CD4-positive, alpha-beta T cell treated with Interleukin-1 beta for 1 hour (primary cell): ENCODE measurements at regions not wholly inside any gene's neighbourhood (a gene's known extent, or its start where the extent isn't known, plus 50 kb on each side); places are given as distances from the start of the nearest gene placed in this dataset.
"Not testable (repeated sequence)": the region's sequence is repeated elsewhere in the genome, so short reads cannot be mapped to it uniquely, and the experiment has no call there.

Source experiments
- DNase-seq, 2 donors: peaks; one replicate each; pipeline ENCODE4 v3.0.0-alpha.2; 2020 to 2022

GRCh38 chr18:40292985-40293710 is 1661.9 kb upstream of the PIK3C3 start:
- DNase-seq: no peak

GRCh38 chr18:40283560-40283959 is 1671.5 kb upstream of the PIK3C3 start:
- DNase-seq: no peak

- not testable (repeated sequence) for DNase-seq
Measured at GRCh38 chr18:40281356-40281755, 1673.7 kb upstream of the PIK3C3 start.

DNA sequence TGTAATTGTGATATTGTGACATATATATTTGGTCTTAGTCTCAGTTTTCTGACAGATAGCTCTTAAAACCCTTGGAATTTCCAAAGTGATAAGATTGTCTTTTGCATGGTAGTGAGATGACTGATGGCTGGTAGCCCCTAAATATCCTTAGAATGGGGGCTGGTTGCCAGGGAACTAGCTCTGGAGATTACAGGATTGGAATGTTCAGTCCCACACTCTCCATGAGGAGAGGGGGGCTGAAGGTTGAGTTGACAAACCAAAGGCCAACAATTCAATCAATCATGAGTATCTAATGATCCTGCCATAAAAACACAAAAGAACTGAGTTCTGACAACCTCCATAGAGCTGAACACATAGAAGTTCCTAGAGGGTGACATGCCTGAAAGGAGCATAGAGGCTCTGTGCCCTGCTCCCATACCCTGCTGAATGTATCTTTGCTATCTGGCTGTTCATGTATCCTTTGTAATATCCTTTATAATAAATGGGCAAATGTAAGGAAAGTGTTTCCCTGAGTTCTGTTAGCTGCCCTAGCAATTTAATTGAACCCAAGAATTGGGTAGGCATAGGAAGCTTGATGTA is 1680.3 kb upstream of the PIK3C3 start:
- no peak for DNase-seq

GRCh38 chr18:40272630-40273231 is 1682.3 kb upstream of the PIK3C3 start:
- DNase-seq: no peak

- DNase-seq: no peak
Measured at GRCh38 chr18:40259115-40259835, 1695.8 kb upstream of the PIK3C3 start.

DNA sequence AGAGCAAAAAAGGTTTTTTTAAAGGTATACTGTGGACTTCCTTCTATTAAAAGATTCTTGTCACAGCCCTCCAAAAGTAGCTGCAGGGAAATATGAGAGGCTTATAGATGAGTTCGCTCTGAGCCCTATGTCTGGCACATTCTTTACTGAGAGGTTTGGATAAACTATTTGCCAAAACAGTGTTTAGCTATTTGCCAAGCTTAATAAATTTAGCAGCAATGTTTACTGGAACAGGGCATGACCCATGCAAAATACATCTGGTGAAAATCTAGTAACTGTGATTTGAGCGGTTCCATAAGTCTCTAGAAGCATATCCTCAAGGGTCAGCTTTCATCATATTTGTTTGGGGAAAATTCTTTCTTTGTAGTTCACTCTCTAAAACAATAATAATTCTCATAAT is 1696.7 kb upstream of the PIK3C3 start:
- DNase-seq: no peak

DNA sequence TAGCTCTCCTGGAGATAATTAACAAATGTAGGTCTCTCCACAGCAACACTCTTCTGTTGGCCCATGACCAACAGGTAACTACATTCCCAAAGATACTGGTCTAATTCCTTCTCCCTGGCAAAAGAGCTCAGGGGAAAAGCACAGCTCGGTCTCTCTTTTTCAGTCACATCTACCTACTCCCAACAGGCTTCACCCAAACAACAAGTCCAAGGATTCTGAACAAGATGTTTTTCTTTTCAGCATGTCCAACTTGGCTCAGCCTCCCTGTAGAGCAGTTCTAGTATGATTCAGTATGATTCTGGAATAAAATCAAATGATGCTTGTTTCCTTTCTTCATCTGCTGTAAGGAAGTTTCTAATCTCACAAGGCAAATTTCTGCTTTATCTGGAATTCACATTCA is 1704.8 kb upstream of the PIK3C3 start:
- no peak for DNase-seq

DNA sequence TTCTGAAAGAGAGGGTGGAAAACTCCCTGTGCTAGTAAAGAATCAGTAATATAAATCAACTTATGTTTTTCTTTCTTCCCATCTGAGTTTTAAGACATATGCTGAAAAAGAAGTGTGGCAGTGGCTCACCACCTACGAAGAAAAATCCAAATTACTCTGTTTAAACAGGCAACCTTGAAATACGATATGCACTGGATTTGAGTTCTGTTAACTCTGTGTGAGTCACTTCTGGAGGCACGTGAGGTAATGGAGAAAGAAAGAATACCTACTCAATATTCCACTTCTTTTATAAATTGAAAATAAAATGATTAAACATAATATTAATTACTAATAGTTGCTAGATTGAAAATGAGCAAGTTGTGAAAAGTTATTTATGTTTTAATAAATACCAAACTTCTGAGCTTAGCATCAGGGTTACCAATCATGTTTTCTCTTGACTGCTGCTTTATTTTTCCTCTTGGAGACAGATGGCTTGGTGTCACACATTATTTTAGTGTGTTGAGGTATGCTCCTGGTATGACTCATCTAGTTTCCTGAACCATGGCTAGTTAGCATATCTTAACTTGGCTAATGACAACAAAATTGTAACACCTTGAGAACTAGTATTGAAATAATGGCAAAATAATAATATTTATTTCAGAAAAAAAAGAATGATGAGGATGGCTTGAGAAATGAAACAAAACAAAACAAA is 1705.5 kb upstream of the PIK3C3 start:
- DNase-seq: no peak

DNA sequence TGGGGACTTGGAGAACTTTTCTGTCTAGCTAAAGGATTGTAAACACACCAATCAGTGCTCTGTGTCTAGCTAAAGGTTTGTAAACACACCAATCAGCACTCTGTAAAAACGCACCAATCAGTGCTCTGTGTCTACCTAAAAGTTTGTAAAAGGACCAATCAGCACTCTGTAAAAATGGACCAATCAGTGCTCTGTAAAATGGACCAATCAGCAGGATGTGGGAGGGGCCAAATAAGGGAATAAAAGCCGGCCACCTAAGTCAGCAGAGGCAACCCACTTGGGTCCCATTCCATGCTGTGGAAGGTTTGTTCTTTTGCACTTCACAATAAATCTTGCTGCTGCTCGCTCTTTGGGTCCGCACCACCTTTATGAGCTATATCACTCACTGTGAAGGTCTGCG is 1709.4 kb upstream of the PIK3C3 start:
- not testable (repeated sequence) for DNase-seq

- DNase-seq: no peak
Measured at GRCh38 chr18:40243607-40244006, 1711.4 kb upstream of the PIK3C3 start.

- DNase-seq: no peak
Measured at GRCh38 chr18:40235836-40236235, 1719.2 kb upstream of the PIK3C3 start.

DNA sequence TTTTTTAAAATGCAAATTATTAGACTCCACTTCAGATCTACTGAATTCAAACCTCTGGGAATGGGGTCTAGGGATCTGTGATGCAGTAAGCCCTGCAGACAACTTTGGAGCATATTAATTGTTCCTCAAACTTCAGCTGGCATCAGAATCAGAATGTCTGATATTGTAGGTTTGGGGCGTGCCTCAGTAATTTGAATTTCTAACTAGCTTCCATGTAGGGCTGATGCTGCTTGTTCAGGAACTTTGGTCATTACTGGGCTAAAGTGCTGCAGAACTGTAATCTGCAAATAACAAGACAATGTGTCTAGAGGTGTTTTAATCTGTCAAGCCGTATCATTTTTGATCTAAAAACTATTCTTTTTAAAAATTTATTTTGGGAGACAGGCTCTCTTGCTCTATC is 1719.7 kb upstream of the PIK3C3 start:
- no peak for DNase-seq

DNA sequence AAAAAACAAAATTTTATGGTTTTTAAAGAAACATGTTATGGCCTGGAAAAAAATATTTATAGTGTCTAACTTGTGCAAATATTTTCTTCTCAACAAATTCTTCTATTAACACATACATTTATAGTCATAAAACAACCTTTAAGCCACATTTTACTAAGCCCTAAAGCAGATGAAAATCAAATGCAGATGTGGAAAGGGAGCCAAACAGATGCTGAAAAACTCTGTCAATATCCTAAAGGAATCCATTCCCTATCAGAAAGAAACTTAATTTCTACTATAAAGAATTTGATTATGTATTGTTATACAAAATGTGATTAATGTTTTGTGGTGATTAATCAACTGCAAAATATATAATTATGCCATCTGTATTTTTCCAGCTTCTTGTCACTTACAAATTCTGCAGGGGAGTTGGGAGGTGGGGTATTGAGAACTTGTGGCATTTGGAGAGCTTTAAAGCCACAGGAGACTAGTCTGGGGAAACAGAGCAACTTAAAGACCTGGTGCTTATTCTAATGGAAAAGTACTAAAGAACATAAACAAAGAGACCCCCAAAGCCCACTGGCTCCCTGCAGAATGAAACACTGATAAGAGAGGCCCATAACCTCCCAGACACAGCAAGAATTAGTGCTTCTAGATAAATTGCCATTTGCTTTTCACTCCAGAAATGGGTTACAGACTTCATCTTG is 1721.0 kb upstream of the PIK3C3 start:
- no peak for DNase-seq

- DNase-seq: no peak
Measured at GRCh38 chr18:40222776-40223175, 1732.3 kb upstream of the PIK3C3 start.

DNA sequence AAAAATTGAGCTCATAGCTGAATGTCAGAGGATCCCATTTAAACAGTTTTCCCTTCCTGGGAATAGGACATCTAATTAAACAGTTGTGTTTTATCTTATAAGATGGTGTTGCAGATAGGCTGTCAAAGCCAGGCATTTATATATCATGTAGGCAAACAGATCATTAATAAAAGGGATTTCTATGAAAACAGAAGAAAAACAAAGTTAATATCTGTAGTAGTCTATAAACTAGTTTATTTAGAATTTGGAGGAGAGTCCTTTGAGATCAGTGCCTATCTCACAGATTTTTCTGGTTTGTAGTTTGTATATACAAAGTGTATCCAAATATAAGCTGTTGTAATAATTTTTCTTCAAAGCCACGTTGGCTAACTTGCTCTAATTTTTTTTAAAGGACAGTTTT is 1738.2 kb upstream of the PIK3C3 start:
- no peak for DNase-seq

DNA sequence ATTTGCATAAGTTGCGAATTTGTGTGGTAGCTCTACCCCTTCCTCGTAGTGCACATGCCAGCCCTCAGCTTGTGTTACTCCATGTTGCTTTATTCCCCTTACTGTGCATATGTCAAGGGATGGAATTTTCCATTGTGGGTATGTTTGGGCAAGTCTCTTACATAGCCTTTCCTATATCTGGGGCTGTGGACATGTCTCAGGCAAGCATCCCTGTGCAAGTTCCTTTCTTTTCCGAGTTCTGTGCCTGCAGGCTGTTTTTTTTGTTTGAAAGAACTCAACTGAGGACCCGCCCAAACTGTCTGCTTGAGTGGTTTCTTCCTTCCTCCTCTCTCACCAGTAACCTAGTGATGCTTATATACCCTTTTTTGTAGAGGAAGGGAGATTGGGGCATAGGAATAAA is 1739.1 kb upstream of the PIK3C3 start:
- DNase-seq: no peak

DNA sequence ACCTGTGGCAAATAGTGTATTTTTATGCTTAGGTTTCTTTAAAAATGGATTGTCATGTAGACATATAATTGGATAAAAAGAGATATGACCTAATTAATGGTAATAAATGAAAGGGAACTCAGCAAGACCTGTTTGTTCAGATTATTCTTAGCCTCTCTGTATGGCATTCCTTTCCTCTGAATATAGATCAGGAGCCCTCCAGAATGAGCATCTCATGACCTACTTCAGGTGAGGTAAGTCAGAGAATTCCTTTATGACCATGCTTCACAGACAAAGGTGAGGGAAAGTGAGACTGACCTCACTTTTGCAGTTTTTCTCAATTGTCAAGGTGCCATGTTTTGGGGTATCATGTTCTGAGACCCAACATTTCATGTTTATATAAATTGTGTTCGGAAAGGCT is 1744.3 kb upstream of the PIK3C3 start:
- DNase-seq: no peak

DNA sequence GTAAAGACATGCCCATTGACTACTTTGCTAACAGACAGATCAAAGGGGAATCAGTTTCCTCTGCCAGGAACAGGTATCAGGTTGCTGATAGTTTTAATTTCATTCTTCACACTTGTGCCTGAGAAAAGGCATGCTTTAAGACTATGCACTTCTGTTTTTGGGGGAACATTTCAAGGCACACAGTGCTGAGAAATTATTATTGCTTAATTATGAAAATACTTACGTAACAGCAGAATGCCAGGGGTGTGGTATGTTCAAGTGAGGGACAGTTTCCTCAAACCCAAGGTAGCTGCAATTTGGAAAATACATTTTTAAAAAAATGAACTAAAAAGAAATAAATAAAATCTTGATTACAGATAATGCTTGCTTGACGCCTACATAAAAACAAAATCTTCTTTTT is 1746.1 kb upstream of the PIK3C3 start:
- DNase-seq: no peak

GRCh38 chr18:40197711-40198110 is 1757.3 kb upstream of the PIK3C3 start:
- no peak for DNase-seq

DNA sequence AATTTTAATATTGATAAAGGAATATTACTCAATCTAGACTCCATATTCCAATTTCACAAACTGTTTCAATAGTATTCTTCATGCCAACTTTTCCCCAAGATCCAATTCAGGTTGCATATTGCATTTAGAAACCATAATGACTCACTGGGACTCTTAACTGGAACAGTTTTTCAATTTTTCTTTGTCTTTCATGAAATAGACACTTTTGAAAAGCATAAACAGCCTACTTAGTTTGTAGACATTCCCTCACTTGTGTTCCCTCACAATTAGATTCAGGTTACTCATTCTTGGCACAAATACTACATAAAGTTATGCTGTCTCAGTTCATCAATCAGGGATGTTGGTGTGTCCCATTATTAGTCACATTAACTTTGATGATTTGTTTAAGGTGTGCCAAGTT is 1768.4 kb upstream of the PIK3C3 start:
- DNase-seq: no peak

GRCh38 chr18:40179729-40180461 is 1775.1 kb upstream of the PIK3C3 start:
- DNase-seq: no peak
